ENCODE measurements at regions not wholly inside any gene's neighbourhood (a gene's known extent, or its start where the extent isn't known, plus 50 kb on each side); places are given as distances from the start of the nearest gene placed in this dataset.

DNA sequence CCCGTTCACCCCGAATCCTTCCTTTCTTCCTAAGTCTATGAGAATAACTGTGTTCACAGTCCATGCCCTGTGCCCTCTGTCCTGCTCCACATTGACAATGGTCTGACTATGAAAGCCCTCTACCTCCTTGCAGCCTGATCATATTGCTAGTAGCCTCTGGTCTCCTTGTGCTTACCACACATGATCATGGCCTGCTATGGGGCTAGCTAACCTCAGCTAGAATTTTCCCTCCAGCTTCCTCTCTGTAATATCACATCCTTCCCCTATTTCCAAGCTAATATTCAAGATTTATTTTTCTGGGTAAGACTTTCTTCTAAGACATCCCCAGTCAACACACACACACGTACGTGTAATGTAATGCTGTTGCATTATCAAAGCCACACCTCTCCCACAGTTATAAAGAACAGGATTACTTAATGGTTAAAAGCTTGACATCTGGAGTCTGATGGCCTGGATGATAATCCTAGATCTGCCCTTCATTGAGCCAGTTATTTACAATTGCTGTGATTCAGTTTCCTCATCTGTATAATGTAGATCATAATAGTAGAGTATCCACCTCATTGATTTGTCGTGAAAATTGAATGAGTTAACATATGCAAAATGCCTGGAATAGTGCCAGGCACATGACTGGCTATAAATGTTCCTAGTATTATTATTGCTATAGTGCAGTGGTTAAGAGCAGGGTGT lies 214.4 kb upstream of the BLID start:
- Histone ChIP-seq H3K79me2 (ENCODE audit: control insufficient read depth in 1 of 2, insufficient read depth in 2 of 2, low read length in 2 of 2) (no peaks in the 10 kb centered on the region), H3K9me3 (ENCODE audit: insufficient read depth in 2 of 2, low read depth in 1 of 2, low read length in 1 of 2) (no peaks in the 10 kb centered on the region), H3K4me1 (replicated peaks in 1 of 4; ENCODE audit: control insufficient read depth in 3 of 4, insufficient read depth in 4 of 4, low read length in 3 of 4) (0 out of 7 replicates have a peak, but pooled peaks cover 0 to 8% (median 0%) of the 10 kb centered on the region in 4 experiments), H4K20me1 (replicated peaks in 1 of 2; ENCODE audit: control insufficient read depth in 1 of 2, insufficient read depth in 2 of 2, low read length in 2 of 2) (no peaks in the 10 kb centered on the region), H4K8ac (ENCODE audit: extremely low read depth, insufficient read depth, low read length) (no peak overlapping the region), H3K23ac (ENCODE audit: insufficient read length) (no peak overlapping the region), H2AK5ac (ENCODE audit: low read depth, low read length) (no peak overlapping the region), H3K27ac (ENCODE audit: low read depth, low read length) (no peak overlapping the region), H2AFZ (ENCODE audit: low read length) (no peak overlapping the region), H3K4ac (replicated peaks; ENCODE audit: insufficient read length, low read depth, low read length) (no peak overlapping the region), H3K23me2 (ENCODE audit: low read depth, low read length) (no peaks in the 10 kb centered on the region), H3K27me3 (replicated peaks in 1 of 4; ENCODE audit: control insufficient read depth in 3 of 4, extremely low read depth in 1 of 4, insufficient read depth in 3 of 4, low read length in 3 of 4) (peaks cover 1 to 10% (median 6%) of the 10 kb centered on the region in 4 experiments; a peak in 5 of 7 replicates), H2BK20ac (ENCODE audit: low read length) (no peak overlapping the region), H2BK5ac (ENCODE audit: low read depth, low read length) (no peak overlapping the region), H4K5ac (ENCODE audit: insufficient read length, low read depth, low read length) (no peak overlapping the region), H2BK120ac (replicated peaks; ENCODE audit: low read depth, low read length) (no peak overlapping the region), H3K14ac (ENCODE audit: insufficient read length) (no peak overlapping the region), H3K36me3 (ENCODE audit: control insufficient read depth in 2 of 4, insufficient read depth in 4 of 4, low read length in 3 of 4) (no peaks in the 10 kb centered on the region), H3K79me1 (ENCODE audit: low read depth, low read length) (no peaks in the 10 kb centered on the region), H3K18ac (ENCODE audit: extremely low read depth, low read length) (no peak overlapping the region), H3K9ac (replicated peaks in 1 of 4; ENCODE audit: extremely low read depth in 1 of 4, low read depth in 3 of 4, low read length in 3 of 4) (no peak overlapping the region), H2BK12ac (ENCODE audit: low read depth, low read length) (no peak overlapping the region), H3K4me3 (ENCODE audit: extremely low read depth in 1 of 4, insufficient read depth in 2 of 4, low read depth in 3 of 4, low read length in 4 of 4) (no peak overlapping the region), H3K56ac (replicated peaks; ENCODE audit: insufficient read length, low read depth, low read length) (no peak overlapping the region), H2BK15ac (ENCODE audit: low read length) (peak overlapping the region; percentile 76; the same call in 1 of the 2 replicates), H3K4me2 (ENCODE audit: insufficient read depth in 1 of 2, low read depth in 2 of 2, low read length in 2 of 2) (no peak overlapping the region), H4K91ac (replicated peaks; ENCODE audit: insufficient read length, low read length) (no peak overlapping the region)
- POLR2A ChIA-PET (ENCODE audit: partially characterized antibody): no interaction called here
- DNase-seq (ENCODE audit: low read depth in 1 of 2, low spot score in 2 of 2) (no peak), FAIRE-seq (no peak)
- 83% methylated on average over 5 of the region's 5 CpGs; no CpG with 5 or more reads in 1 of the 2 experiments for WGBS, 2 experiments (ENCODE audit: extremely low coverage in 1 of 2, insufficient coverage in 1 of 2, insufficient read length in 1 of 2, insufficient replicate concordance in 2 of 2, low coverage in 1 of 2, low lambda C conversion rate in 2 of 2, missing lambda C conversion rate in 1 of 2)
- CTCF ChIA-PET (ENCODE audit: partially characterized antibody): no interaction called here
- TF ChIP-seq CBX8 (IDR thresholded peaks at IDR 0.05; ENCODE audit: borderline replicate concordance, low read depth, low read length) (no peak), JUN (IDR thresholded peaks at IDR 0.05; ENCODE audit: low read depth, low read length) (no peak), POU5F1 (IDR thresholded peaks at IDR 0.05; ENCODE audit: low read depth, low read length) (no peak), RFX5 (IDR thresholded peaks at IDR 0.05; ENCODE audit: borderline replicate concordance, low read depth, low read length) (no peak), SP4 (IDR thresholded peaks at IDR 0.05; ENCODE audit: low read length) (no peak), SRF (IDR thresholded peaks at IDR 0.05; ENCODE audit: low read depth, low read length) (no peak), JUND (IDR thresholded peaks at IDR 0.05; ENCODE audit: low read length) (no peak), NANOG (IDR thresholded peaks at IDR 0.05; ENCODE audit: insufficient read depth, low read depth, low read length, poor library complexity, severe bottlenecking) (no peak), EP300 (IDR thresholded peaks at IDR 0.05; ENCODE audit: borderline replicate concordance in 1 of 2, low read depth in 2 of 2, low read length in 2 of 2) (no peak), HDAC2 (IDR thresholded peaks at IDR 0.05; ENCODE audit: borderline replicate concordance in 1 of 2, low read depth in 2 of 2, low read length in 2 of 2) (no peak), FOSL1 (IDR thresholded peaks at IDR 0.05; ENCODE audit: insufficient read depth, low read depth, low read length) (no peak), SIN3A (conservative IDR thresholded peaks at IDR 0.05 in 1 of 2, IDR thresholded peaks at IDR 0.05 in 1 of 2; ENCODE audit: low read depth in 1 of 2, low read length in 2 of 2) (no peak)

Measured in H1 (cell line).